ENCODE measurements at regions not wholly inside any gene's neighbourhood (a gene's known extent, or its start where the extent isn't known, plus 50 kb on each side); places are given as distances from the start of the nearest gene placed in this dataset.

- no peak for DNase-seq (ENCODE audit: low read depth)
- TF ChIP-seq, protein P1, sequence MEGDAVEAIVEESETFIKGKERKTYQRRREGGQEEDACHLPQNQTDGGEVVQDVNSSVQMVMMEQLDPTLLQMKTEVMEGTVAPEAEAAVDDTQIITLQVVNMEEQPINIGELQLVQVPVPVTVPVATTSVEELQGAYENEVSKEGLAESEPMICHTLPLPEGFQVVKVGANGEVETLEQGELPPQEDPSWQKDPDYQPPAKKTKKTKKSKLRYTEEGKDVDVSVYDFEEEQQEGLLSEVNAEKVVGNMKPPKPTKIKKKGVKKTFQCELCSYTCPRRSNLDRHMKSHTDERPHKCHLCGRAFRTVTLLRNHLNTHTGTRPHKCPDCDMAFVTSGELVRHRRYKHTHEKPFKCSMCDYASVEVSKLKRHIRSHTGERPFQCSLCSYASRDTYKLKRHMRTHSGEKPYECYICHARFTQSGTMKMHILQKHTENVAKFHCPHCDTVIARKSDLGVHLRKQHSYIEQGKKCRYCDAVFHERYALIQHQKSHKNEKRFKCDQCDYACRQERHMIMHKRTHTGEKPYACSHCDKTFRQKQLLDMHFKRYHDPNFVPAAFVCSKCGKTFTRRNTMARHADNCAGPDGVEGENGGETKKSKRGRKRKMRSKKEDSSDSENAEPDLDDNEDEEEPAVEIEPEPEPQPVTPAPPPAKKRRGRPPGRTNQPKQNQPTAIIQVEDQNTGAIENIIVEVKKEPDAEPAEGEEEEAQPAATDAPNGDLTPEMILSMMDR (conservative IDR thresholded peaks at IDR 0.05; ENCODE audit: control insufficient read depth, insufficient read depth, low read depth, low read length): no peak
- H3K4me3 ChIP-seq (ENCODE audit: control insufficient read depth, low read depth, low read length): no peak overlapping the region
These were observed 225.7 kb downstream of the TOMM20 start for GRCh38 chr1:234902774-234903547.

- TF ChIP-seq, protein P1 (conservative IDR thresholded peaks at IDR 0.05; ENCODE audit: control insufficient read depth, insufficient read depth, low read depth, low read length): no peak
- DNase-seq (ENCODE audit: low read depth): peak; percentile 53
- no peak overlapping the region for H3K4me3 ChIP-seq (ENCODE audit: control insufficient read depth, low read depth, low read length)
These were observed 227.1 kb downstream of the TOMM20 start for GRCh38 chr1:234901491-234902049.

DNA sequence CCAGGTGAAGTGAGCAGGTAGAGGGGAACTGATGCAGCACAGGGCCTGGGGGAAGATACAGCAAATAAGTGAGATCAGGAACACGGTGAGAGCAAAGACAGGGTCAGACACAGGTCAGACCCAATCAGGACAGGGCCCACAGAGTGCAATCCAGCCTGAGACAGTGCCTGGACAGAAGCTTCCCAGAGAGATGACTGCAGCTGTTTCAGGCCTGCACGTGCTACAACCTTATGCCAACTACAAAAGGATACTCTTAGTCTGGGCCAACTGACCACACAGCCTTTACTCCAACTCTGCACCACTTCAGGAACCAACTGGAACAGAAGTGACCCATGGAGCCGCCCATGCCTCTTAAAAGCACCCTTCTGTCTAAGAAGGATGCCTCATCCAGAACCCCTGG lies 228.0 kb downstream of the TOMM20 start:
- TF ChIP-seq, protein P1 (conservative IDR thresholded peaks at IDR 0.05; ENCODE audit: control insufficient read depth, insufficient read depth, low read depth, low read length): no peak
- no peak for DNase-seq (ENCODE audit: low read depth)
- H3K4me3 ChIP-seq (ENCODE audit: control insufficient read depth, low read depth, low read length): no peak overlapping the region

DNA sequence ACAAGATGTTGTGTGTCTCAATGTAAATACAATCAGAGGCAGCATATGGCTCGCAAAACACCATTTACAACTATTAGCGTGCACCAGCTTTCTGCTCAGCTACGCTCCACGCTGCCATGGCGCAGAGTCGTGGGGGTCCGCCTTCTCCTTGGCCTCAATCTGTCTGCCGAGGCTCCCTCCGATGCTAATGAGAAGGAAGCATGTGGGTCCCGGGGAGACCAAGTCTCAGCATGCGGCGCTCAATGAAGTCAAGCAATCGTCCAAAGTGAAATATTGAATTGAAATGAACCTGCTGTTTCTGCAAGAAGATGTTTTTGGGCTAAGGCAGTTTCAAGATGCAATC lies 228.9 kb downstream of the TOMM20 start:
- DNase-seq (ENCODE audit: low read depth): no peak
- TF ChIP-seq, protein P1 (conservative IDR thresholded peaks at IDR 0.05; ENCODE audit: control insufficient read depth, insufficient read depth, low read depth, low read length): no peak
- no peak overlapping the region for H3K4me3 ChIP-seq (ENCODE audit: control insufficient read depth, low read depth, low read length)

DNA sequence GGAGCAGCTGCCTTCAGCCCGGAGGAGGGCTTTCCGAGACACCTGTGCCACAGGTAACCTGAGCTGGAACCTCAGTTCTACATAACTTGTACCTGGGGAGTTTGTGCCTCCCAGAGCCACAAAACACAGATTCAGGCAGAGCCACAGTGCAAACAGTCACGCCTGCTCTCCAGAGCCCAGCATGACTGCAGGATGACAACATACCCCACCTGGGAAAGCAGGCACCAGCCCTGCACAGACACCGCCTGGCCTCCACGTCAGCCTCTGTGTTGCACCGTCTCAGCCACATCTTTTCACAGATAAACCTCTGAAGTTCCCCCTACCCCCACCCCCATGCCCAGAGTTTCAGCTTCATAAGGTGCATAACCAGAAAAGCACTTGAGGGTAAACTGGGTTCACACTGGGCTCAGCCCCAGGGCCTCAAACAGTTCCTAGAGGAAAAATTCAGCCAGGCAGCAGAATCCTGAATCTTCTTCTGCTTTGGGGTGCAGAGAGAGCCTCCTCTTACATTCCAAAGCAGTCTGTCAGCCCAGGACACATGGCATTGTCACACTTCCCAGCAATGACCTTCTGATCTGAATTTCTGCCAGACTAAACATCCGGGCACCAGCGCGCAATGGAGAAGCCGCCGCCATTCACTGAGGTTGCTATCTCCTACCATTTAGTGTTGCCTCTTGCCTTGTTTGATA lies 229.5 kb downstream of the TOMM20 start:
- H3K4me3 ChIP-seq (ENCODE audit: control insufficient read depth, low read depth, low read length): no peak overlapping the region
- TF ChIP-seq, protein P1 (conservative IDR thresholded peaks at IDR 0.05; ENCODE audit: control insufficient read depth, insufficient read depth, low read depth, low read length): no peak
- peak; percentile 24 for DNase-seq (ENCODE audit: low read depth)

- TF ChIP-seq, protein P1 (conservative IDR thresholded peaks at IDR 0.05; ENCODE audit: control insufficient read depth, insufficient read depth, low read depth, low read length): no peak
These were observed 230.1 kb downstream of the TOMM20 start for GRCh38 chr1:234898455-234899033.

More at GRCh38 chr1:234898455-234899033, 230.1 kb downstream of the TOMM20 start:
- H3K4me3 ChIP-seq (ENCODE audit: control insufficient read depth, low read depth, low read length): no peak overlapping the region
- no peak for DNase-seq (ENCODE audit: low read depth)

Data from fibroblast of mammary gland (primary cell).